Stimulated activated CD4-positive, alpha-beta T cell treated with anti-CD3 and anti-CD28 coated beads, Interleukin-12 subunit alpha, Interleukin-12 subunit beta, amount 100 ng/mL, for 4 hours (primary cell): ENCODE measurements at regions not wholly inside any gene's neighbourhood (a gene's known extent, or its start where the extent isn't known, plus 50 kb on each side); places are given as distances from the start of the nearest gene placed in this dataset.

Experiments
- DNase-seq: peaks from one replicate; pipeline ENCODE4 v3.0.0-alpha.2; 2020

GRCh38 chr2:145488571-145488970 lies 968.7 kb upstream of the ZEB2 start:
- no peak for DNase-seq

DNA sequence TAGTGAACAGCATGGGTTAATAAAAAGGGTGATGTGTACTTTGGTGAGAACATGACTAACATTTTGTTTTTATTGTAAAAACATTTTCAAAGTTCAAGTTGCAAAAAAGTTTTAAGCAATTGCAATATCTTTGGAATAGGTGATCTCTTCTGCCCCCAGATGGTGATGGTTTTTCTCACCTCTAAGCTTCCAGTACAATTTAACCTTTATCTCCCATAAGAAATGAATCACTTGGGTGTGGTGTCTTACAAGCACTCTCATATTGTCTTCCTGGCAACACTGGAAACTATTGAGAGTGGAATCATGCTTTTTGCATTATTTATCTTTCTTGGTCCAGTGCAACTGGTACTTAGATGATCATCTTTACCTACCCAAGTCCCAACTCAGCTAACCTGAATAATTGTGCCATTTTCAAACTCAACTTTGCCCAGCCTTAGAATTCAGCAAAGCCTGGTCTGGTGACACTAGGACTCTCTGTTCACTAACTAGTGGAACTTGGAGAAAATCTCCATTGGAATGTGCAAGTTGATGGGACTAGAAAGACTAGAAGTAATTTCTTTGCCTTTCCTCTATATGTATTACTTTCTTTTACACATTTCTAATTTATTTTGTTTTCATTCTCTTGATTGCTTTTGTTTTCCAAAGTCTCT lies 964.7 kb upstream of the ZEB2 start:
- no peak for DNase-seq

DNA sequence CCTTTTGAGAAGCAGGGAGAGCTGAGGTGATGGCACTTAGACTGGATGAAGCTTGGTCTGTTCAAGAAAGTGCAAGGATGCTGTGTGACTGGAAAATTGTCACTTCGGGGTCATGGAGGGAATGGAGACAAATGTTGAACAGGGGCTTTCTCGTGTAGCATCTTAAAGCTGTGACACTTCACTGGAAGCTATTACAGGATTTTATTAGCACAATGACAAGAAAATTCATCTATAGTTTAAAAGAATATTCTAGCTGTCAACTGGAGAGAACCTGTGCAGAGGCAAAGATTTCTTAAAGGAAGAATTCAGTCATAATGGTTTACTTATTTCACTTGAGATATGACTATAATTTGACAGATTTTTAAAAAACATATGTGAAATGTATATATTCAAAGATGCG lies 963.9 kb upstream of the ZEB2 start:
- no peak for DNase-seq

- DNase-seq: no peak
These were observed 961.5 kb upstream of the ZEB2 start for GRCh38 chr2:145481334-145481922.

DNA sequence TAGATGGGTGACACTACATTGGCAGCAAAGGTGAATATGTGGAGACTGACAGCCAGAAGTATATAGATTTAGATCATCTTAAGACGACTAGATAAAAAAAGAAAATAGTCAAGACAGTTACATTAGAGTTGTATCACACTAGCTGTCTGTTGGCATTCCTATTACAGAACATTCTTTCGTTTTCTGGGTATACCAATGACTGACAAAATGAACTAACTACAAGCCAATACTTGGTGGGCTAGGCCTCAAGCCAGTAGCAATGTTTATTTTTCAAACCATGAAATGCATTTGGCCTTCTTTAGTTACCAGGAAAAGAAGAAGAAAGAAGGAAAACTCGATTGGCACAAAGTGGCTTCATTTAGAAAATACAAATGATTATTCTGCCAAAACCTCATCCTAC lies 944.9 kb upstream of the ZEB2 start:
- no peak for DNase-seq

DNA sequence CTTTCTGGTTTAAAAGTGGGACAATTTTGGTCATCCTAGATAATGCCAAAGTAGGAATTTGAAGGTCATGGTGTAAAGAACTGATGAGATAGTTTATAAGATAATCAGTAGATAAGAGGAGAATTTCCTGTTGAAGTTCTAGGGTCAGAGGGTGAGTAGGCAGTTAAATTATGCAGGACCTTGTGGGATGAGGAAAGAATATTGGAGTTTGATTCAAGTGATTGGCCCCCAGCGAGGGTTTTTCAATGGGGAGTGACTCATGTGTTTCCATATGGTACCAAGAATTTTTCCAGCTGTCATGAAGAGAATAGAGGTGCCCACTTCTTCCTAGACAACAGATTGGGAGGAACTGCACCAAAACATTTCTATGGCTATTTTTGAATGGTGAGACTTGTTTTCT lies 940.2 kb upstream of the ZEB2 start:
- no peak for DNase-seq

GRCh38 chr2:145431181-145431951 lies 911.4 kb upstream of the ZEB2 start:
- no peak for DNase-seq

- DNase-seq: no peak
These were observed 903.9 kb upstream of the ZEB2 start for GRCh38 chr2:145423809-145424208.

DNA sequence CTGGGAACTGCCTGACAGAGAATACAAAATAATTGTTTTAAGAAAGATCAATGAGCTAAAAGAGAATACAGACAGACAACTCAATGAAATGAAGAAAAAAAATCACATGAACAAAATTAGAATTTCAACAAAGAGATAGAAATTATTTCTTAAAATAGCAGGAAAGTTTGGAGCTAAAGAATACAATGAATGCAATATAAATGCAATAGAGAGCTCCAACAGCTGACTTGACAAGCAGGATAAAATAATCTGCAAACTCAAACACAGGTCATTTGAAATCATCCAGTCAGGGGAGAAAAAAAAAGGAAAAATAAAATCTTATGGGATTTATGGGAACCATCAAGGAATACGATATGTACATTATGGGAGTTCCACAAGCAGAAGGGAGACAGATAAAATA lies 902.7 kb upstream of the ZEB2 start:
- DNase-seq: no peak

DNA sequence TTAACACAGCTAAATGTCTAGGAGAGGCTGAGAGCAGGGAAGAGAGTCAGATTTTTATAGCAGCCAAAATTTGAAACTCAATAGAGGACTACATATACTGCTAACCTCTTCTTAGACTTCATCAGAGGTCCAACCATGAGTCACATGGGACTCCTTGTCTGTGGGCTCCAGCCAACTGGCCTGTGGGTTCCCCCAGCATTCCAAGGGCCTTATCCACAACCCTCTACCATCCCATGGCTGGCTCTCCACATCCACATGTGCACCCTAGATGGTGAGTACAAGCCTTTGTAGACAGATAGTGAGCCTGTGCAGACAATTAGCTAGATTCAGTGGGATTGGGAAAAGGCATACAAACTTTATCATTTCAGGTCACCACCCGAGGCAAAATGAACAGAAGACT lies 901.9 kb upstream of the ZEB2 start:
- no peak for DNase-seq

DNA sequence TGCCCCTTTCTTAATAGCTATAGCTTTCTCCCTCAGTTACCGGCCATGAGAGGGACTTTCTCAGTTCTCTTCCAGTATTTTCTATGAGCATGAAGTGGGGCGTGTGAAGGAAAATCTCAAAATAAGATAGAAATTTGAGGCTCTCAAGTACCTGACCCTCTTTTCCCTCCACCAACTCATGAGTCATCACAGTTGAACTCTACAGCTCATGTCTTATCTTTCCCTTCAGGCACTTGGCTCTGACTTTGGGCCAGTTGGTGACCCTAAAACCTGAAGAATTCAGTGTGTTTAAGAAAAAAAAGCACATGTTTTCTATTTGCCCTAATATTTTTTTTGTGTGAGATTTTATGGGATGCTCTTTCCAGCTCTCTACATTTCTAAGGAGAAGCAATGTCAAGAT lies 896.7 kb upstream of the ZEB2 start:
- no peak for DNase-seq

- no peak for DNase-seq
These were observed 895.2 kb upstream of the ZEB2 start for GRCh38 chr2:145415151-145415550.

DNA sequence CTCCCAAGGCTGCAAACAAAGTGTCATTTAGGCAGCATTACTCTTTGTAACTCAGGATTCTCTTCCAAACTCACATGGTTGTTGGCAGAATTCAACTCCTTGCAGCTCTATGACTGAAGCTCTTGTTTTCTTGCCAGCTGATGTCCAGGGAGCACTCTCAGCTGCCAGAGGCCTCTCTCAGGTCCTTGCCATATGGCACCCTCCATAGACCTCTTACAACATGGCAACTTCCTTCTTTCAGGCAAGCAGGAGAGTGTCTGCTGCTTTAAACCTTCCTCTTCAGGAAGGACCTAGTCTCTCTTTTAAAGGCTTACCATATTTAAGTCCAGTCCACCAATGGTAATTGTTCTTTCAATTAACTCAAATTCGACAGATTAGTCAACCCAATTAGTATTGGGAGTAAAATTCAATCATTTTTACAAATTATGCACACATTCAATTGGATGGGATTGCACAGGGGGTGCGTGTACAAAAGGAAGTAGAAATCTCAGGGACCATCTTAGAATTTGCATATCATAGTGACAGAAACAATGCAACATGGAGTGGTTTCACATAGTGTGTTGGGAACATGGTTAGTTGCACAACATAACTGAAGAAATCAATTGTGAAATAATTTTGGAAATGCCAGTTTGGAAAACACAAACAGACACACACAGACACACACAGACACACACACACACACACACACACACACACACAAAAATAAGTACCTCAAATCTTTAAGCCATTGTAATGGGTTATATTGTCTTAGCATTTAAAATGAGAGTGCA lies 893.5 kb upstream of the ZEB2 start:
- DNase-seq: no peak

- DNase-seq: no peak
These were observed 892.2 kb upstream of the ZEB2 start for GRCh38 chr2:145412155-145412554.

GRCh38 chr2:145411493-145411892 lies 891.6 kb upstream of the ZEB2 start:
- DNase-seq: no peak

GRCh38 chr2:145410086-145410485 lies 890.2 kb upstream of the ZEB2 start:
- DNase-seq: no peak

DNA sequence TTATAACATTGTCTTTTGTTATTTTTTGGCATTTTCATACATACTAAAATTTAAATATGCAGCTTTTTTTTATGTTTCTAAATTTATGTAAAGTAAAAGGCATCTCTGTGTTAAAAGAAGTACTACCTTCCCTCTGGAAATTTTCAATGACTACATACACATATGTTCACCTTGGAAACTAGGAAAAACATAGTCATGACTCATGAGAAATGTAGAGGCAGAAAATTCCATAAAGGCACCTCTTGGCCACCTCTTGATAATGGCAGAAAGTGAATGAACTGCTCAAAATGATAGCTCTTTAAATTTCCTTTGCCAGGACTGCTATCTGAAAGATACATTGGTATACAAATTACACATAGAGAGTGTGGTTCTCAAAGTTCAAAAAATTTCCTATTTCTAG lies 889.1 kb upstream of the ZEB2 start:
- no peak for DNase-seq

- no peak for DNase-seq
These were observed 884.8 kb upstream of the ZEB2 start for GRCh38 chr2:145404690-145405089.

GRCh38 chr2:145402706-145403277 lies 882.9 kb upstream of the ZEB2 start:
- DNase-seq: no peak

- no peak for DNase-seq
These were observed 879.2 kb upstream of the ZEB2 start for GRCh38 chr2:145399131-145399530.

- DNase-seq: no peak
These were observed 874.3 kb upstream of the ZEB2 start for GRCh38 chr2:145394181-145394580.

DNA sequence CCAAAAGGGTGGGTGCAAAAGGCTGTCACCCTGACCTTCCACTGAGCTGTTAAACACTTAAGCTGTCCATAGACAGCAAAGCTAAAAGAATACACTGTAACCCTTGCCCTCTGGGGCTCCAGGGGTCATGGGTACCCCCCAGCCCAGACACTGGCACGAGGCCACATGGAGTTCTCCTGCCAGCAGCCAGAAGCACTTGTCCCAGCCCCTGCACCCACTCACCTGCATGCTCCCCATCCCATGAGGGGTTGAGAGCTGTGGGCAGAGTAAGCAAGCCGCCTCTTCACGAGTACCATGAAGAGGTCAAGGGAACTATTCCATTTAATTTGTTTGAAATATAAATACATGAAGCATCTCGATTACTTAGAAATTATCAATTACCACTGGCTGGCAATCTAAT lies 867.1 kb upstream of the ZEB2 start:
- DNase-seq: no peak

GRCh38 chr2:145383961-145384360 lies 864.0 kb upstream of the ZEB2 start:
- DNase-seq: no peak
